ENCODE measurements at regions not wholly inside any gene's neighbourhood (a gene's known extent, or its start where the extent isn't known, plus 50 kb on each side); places are given as distances from the start of the nearest gene placed in this dataset.

DNA sequence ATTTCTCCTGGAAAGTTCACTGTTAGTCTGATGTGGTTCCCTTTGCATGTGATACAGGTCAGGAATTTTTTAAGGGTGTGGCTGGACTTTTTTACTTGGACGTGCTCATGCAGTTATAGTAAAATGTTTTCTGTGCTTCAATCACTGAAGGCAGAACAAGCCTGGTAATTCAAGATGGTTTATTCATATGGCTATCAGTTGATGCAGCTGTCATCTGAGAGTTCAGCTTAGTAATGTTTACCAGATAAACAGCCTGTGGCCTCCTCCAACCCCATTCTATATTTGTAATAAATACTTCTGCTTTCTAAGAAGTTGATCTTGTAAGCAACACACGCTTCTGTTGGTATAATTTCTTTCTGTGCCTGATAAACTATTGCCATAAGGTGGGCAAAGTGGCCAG lies 2105.9 kb downstream of the ARAP2 start:
- 40% methylated on average over 2 of the region's 2 CpGs for WGBS (ENCODE audit: insufficient coverage, low coverage, low lambda C conversion rate, missing lambda C conversion rate)
- Histone ChIP-seq H3K36me3 (no peaks in the 10 kb centered on the region), H3K4me1 (no peaks in the 10 kb centered on the region), H3K9me3 (no peaks in the 10 kb centered on the region), H3K27ac (no peak overlapping the region), H3K27me3 (no peaks in the 10 kb centered on the region), H3K4me3 (no peak overlapping the region)
- DNase-seq (no peak), ATAC-seq (no peak)
- TF ChIP-seq, protein P1, sequence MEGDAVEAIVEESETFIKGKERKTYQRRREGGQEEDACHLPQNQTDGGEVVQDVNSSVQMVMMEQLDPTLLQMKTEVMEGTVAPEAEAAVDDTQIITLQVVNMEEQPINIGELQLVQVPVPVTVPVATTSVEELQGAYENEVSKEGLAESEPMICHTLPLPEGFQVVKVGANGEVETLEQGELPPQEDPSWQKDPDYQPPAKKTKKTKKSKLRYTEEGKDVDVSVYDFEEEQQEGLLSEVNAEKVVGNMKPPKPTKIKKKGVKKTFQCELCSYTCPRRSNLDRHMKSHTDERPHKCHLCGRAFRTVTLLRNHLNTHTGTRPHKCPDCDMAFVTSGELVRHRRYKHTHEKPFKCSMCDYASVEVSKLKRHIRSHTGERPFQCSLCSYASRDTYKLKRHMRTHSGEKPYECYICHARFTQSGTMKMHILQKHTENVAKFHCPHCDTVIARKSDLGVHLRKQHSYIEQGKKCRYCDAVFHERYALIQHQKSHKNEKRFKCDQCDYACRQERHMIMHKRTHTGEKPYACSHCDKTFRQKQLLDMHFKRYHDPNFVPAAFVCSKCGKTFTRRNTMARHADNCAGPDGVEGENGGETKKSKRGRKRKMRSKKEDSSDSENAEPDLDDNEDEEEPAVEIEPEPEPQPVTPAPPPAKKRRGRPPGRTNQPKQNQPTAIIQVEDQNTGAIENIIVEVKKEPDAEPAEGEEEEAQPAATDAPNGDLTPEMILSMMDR (IDR thresholded peaks at IDR 0.05) = no peak
- no peak for TF ChIP-seq POLR2A (IDR thresholded peaks at IDR 0.05)
- intact Hi-C loops (cut with DNase I) = no loop called here

DNA sequence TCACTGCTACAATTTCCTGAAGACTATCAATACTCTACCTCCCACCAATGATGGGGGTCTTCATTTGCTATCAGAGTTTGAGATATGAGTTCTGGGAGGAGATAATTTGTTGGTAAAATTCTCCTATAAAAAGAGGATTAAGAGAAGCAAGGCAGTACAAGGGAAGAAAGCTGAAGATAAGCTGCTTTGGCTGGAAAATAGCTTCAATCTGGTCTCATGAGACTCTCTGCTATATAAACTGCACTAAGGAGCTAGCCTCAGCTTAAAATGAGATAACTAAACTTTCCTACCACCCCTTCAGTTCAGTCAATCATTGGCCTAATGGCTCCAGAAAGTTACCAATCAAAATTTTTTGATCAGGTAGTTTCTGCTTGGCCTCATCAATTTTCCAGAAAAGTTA lies 2105.0 kb downstream of the ARAP2 start:
- ATAC-seq (no peak), DNase-seq (no peak)
- H3K36me3 ChIP-seq = no peaks in the 10 kb centered on the region
- H3K27ac ChIP-seq = no peak overlapping the region
- TF ChIP-seq, protein P1 (IDR thresholded peaks at IDR 0.05) = no peak
- H3K4me1 ChIP-seq = no peaks in the 10 kb centered on the region
- H3K27me3 ChIP-seq = no peaks in the 10 kb centered on the region
- intact Hi-C loops (cut with DNase I) = no loop called here
- H3K9me3 ChIP-seq = no peaks in the 10 kb centered on the region
- no peak overlapping the region for H3K4me3 ChIP-seq

DNA sequence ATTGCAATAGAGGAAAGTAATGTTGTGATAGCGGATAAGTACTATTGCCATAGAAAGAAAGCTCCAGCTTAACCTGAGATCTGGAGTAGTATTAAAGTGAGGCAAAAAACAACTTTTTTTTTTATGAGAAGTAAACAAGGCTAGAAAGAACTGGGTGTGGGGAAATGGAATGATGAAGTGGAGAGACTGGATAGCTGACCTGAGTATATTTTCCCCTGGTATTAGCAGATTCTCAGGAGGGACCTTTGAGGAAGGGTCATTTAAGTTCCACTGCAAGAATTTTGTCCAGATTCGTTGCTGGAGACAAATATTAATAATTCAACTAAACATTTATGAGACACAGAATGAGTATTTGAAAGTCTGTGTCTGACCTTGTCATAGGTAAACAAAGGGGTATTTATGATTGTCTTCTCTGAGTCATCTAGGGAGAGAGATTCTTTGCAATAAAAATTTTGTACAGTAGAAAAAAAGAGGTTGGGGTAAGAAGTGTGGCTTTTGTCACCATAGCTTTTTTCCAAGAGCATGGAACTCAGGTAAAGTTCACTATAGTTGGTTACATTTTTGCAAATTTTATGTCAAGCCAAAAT lies 2095.9 kb downstream of the ARAP2 start:
- intact Hi-C loops (cut with DNase I) = no loop called here

DNA sequence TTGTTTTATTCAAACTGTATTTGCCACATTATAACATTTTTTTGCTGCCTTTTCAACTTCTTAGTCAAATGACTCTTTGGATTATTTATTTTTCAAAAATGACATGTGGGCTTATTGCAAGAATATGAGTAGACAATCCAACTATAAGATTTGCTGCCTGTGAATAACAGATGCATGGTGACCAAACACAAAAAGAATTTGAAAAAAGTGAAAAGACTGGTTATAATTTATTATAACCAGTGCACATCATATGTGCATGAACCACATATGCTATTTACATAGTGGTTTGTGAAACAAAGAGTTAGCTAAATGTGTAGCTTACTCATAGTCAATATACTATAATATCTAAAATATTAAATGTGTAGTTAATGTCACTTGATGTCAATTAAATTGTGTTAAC lies 2086.8 kb downstream of the ARAP2 start:
- Histone ChIP-seq H3K36me3 (no peaks in the 10 kb centered on the region), H3K4me1 (no peaks in the 10 kb centered on the region), H3K27ac (no peak overlapping the region), H3K27me3 (no peaks in the 10 kb centered on the region), H3K9me3 (peaks cover 0 to 4% (median 0%) of the 10 kb centered on the region in 4 donors), H3K4me3 (no peak overlapping the region)
- ATAC-seq (no peak), DNase-seq (no peak)
- no peak for TF ChIP-seq POLR2A (IDR thresholded peaks at IDR 0.05)
- TF ChIP-seq, protein P1 (IDR thresholded peaks at IDR 0.05) = no peak
- intact Hi-C loops (cut with DNase I) = no loop called here

More for the DNA sequence above, 2095.9 kb downstream of the ARAP2 start:
- ATAC-seq (no peak), DNase-seq (no peak)
- Histone ChIP-seq H3K36me3 (no peaks in the 10 kb centered on the region), H3K9me3 (no peaks in the 10 kb centered on the region), H3K4me3 (no peak overlapping the region), H3K27ac (no peak overlapping the region), H3K27me3 (no peaks in the 10 kb centered on the region), H3K4me1 (no peaks in the 10 kb centered on the region)
- TF ChIP-seq, protein P1 (IDR thresholded peaks at IDR 0.05) = no peak
- no peak for TF ChIP-seq POLR2A (IDR thresholded peaks at IDR 0.05)
- WGBS (ENCODE audit: insufficient coverage, low coverage, low lambda C conversion rate, missing lambda C conversion rate) = 62% methylated on average over 2 of the region's 2 CpGs

DNA sequence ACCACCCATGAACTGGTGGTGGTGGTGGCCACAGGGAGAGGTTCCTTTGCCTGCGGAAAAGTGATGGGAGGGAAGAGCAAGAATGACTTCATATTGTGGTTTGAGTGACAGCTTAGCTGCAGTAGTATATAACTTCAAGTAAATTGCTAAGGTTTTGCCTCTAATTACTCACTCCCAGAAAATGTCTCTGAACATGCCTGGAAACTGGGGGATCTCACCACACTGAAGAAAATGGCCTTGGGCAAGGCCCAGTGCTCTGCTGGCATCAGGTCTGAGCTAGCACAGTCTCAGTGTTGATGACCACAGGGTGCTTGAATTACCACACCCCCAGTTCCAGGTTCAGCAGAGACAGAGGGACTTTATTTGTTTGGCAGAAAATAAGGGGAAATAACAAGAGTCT lies 2085.4 kb downstream of the ARAP2 start:
- ATAC-seq = no peak
- H3K27me3 ChIP-seq = no peaks in the 10 kb centered on the region
- no peak overlapping the region for H3K27ac ChIP-seq
- no peaks in the 10 kb centered on the region for H3K36me3 ChIP-seq
- no peak for DNase-seq
- no peak overlapping the region for H3K4me3 ChIP-seq
- H3K9me3 ChIP-seq = peaks cover 0 to 5% (median 0%) of the 10 kb centered on the region in 4 donors
- TF ChIP-seq, protein P1 (IDR thresholded peaks at IDR 0.05) = no peak
- no peak for TF ChIP-seq POLR2A (IDR thresholded peaks at IDR 0.05)
- 100% methylated on average over 1 of the region's 1 CpG for WGBS (ENCODE audit: insufficient coverage, low coverage, low lambda C conversion rate, missing lambda C conversion rate)
- intact Hi-C loops (cut with DNase I) = no loop called here
- H3K4me1 ChIP-seq = no peaks in the 10 kb centered on the region

Measured in right lobe of liver (tissue), 6 donors.